ENCODE measurements at regions not wholly inside any gene's neighbourhood (a gene's known extent, or its start where the extent isn't known, plus 50 kb on each side); places are given as distances from the start of the nearest gene placed in this dataset.

DNA sequence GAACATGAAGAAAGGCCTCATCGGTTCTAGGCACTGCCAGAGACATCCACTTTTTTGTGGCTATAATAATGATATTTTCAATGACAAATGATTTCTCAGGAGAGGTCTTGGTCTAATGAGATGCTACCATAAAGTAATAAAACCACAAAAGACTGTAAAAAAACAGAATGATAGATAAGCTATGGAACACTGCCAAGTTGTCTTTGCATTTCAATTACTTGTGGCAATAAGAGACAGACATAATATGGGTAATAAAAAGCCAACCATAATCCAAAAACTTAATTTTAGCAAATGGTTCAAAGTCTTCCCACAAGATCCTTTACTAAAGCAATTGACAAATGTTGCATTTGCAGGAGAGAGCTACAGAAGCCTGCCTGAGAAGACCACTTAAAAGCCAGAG is 292.5 kb downstream of the ATPSCKMT start (continued):
- TF ChIP-seq, protein P1, sequence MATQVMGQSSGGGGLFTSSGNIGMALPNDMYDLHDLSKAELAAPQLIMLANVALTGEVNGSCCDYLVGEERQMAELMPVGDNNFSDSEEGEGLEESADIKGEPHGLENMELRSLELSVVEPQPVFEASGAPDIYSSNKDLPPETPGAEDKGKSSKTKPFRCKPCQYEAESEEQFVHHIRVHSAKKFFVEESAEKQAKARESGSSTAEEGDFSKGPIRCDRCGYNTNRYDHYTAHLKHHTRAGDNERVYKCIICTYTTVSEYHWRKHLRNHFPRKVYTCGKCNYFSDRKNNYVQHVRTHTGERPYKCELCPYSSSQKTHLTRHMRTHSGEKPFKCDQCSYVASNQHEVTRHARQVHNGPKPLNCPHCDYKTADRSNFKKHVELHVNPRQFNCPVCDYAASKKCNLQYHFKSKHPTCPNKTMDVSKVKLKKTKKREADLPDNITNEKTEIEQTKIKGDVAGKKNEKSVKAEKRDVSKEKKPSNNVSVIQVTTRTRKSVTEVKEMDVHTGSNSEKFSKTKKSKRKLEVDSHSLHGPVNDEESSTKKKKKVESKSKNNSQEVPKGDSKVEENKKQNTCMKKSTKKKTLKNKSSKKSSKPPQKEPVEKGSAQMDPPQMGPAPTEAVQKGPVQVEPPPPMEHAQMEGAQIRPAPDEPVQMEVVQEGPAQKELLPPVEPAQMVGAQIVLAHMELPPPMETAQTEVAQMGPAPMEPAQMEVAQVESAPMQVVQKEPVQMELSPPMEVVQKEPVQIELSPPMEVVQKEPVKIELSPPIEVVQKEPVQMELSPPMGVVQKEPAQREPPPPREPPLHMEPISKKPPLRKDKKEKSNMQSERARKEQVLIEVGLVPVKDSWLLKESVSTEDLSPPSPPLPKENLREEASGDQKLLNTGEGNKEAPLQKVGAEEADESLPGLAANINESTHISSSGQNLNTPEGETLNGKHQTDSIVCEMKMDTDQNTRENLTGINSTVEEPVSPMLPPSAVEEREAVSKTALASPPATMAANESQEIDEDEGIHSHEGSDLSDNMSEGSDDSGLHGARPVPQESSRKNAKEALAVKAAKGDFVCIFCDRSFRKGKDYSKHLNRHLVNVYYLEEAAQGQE (IDR thresholded peaks at IDR 0.05) = no peak
- no peak for TF ChIP-seq JUND (IDR thresholded peaks at IDR 0.05)
- TF ChIP-seq FOXA2 (IDR thresholded peaks at IDR 0.05) = no peak
- TF ChIP-seq FOXA1 (IDR thresholded peaks at IDR 0.05) = no peak
- TF ChIP-seq GABPA (IDR thresholded peaks at IDR 0.05 in 1 of 2, conservative IDR thresholded peaks at IDR 0.05 in 1 of 2) = no peak

DNA sequence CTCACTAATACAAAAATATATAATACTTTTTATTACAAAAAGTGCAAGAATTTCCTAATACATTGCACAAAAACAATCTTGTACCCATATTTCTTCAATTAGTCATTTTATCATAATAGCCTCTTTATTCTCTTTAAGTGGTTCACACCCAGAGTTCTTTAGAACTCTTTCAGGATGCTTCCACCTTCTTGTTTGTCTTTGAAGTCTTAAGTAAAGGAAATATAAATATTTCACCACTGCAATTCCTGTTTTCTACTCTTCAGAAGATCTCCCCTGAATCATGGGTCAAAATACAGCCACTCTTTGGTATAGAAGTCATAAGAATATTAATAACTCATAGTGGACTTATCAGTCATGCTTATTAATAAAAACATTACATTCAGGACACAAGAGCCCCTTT is 293.0 kb downstream of the ATPSCKMT start:
- H3K4me1 ChIP-seq (ENCODE audit: control insufficient read depth in 4 of 4, insufficient read depth in 4 of 4, low read length in 3 of 4) = no peaks in the 10 kb centered on the region
- no peak overlapping the region for H3K4me3 ChIP-seq (ENCODE audit: low read depth in 1 of 3, low read length in 3 of 3)
- H3K36me3 ChIP-seq (ENCODE audit: control insufficient read depth in 4 of 4, insufficient read depth in 3 of 4, low read depth in 1 of 4, low read length in 3 of 4) = no peaks in the 10 kb centered on the region
- no peak overlapping the region for H3K27ac ChIP-seq (ENCODE audit: low read depth in 1 of 2, low read length in 2 of 2)
- H3K9ac ChIP-seq (ENCODE audit: low read depth in 1 of 2, low read length in 2 of 2) = no peak overlapping the region
- H3K27me3 ChIP-seq (ENCODE audit: control insufficient read depth in 4 of 4, insufficient read depth in 4 of 4, low read length in 3 of 4) = no peaks in the 10 kb centered on the region
- TF ChIP-seq EGR1 (IDR thresholded peaks at IDR 0.05; ENCODE audit: low read depth in 2 of 2) (no peak), TAF1 (conservative IDR thresholded peaks at IDR 0.05) (no peak), YY1 (IDR thresholded peaks at IDR 0.05) (no peak), RAD21 (IDR thresholded peaks at IDR 0.05) (no peak), SP1 (IDR thresholded peaks at IDR 0.05) (no peak), FOXA1 (IDR thresholded peaks at IDR 0.05) (no peak), FOXA2 (IDR thresholded peaks at IDR 0.05) (no peak)
- TF ChIP-seq, protein P1 (IDR thresholded peaks at IDR 0.05) = no peak
- TF ChIP-seq, protein P2, sequence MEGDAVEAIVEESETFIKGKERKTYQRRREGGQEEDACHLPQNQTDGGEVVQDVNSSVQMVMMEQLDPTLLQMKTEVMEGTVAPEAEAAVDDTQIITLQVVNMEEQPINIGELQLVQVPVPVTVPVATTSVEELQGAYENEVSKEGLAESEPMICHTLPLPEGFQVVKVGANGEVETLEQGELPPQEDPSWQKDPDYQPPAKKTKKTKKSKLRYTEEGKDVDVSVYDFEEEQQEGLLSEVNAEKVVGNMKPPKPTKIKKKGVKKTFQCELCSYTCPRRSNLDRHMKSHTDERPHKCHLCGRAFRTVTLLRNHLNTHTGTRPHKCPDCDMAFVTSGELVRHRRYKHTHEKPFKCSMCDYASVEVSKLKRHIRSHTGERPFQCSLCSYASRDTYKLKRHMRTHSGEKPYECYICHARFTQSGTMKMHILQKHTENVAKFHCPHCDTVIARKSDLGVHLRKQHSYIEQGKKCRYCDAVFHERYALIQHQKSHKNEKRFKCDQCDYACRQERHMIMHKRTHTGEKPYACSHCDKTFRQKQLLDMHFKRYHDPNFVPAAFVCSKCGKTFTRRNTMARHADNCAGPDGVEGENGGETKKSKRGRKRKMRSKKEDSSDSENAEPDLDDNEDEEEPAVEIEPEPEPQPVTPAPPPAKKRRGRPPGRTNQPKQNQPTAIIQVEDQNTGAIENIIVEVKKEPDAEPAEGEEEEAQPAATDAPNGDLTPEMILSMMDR (IDR thresholded peaks at IDR 0.05; ENCODE audit: low read depth, low read length, missing input control) = no peak
- TF ChIP-seq, protein P3, sequence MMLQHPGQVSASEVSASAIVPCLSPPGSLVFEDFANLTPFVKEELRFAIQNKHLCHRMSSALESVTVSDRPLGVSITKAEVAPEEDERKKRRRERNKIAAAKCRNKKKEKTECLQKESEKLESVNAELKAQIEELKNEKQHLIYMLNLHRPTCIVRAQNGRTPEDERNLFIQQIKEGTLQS (IDR thresholded peaks at IDR 0.05) = no peak
- no peaks in the 10 kb centered on the region for H3K9me3 ChIP-seq (ENCODE audit: control insufficient read depth in 4 of 4, low read length in 3 of 4)
- no peak for DNase-seq (ENCODE audit: low spot score)
